Gastrocnemius medialis (tissue), 4 donors: ENCODE measurements at regions not wholly inside any gene's neighbourhood (a gene's known extent, or its start where the extent isn't known, plus 50 kb on each side); places are given as distances from the start of the nearest gene placed in this dataset.

ENCODE experiments used
- POLR2A ChIP-seq, 2 donors: fragments of 450-650 bp; IDR thresholded peaks; one replicate each; pipeline ENCODE4 v1.6.1; 2017; ENCODE audit warnings: antibody characterized with exemption in 2 of 2, mild to moderate bottlenecking in 2 of 2, moderate library complexity in 2 of 2
- TF ChIP-seq, protein P1 (sequence below), 5 experiments: fragments of 450-650 bp in 3 of 5; fragments of 200-600 bp in 2 of 5; sonication (generic) in 2 of 5; IDR thresholded peaks in 4 of 5; conservative IDR thresholded peaks in 1 of 5; 1 replicate in 4 of 5; 2 replicates in 1 of 5; pipeline ENCODE4 v1.5.1; 2016 to 2019; ENCODE audit warnings: antibody characterized with exemption in 5 of 5, mild to moderate bottlenecking in 3 of 5, moderate library complexity in 3 of 5

DNA sequence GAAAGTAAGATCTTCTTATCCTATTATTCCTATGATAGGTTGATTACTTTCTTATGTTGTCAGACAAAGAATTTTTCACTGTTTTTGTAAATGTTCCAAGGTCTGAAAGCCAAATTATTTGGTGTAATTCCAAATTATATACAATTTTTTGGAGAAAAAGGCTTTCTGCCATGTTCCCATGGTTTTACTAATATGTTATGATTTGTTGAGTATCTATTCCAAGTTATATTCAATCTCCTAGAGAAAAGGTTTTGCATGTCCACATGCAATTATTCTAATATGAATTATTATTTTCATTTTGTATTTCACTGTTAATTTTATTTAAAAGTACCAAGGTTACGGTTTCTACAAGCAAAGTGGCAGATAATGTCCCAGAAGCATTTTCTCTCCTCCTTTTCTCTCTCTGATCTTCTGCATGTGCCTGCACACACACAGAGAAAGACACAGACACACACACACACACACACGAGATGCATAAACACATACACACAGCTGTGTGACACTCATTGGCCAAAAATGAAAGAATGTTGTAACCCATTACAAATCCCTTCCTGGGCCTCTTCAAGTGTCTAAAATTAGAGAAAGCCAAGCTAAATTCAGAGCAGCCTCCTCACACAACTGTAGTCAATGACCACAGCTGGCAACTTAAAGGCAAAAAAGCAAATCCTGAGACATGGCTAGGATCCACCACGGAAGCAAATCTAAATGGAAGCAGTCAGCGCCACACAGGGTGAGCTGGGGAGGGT lies 621.0 kb downstream of the EFNB2 start:
- TF ChIP-seq, protein P1, sequence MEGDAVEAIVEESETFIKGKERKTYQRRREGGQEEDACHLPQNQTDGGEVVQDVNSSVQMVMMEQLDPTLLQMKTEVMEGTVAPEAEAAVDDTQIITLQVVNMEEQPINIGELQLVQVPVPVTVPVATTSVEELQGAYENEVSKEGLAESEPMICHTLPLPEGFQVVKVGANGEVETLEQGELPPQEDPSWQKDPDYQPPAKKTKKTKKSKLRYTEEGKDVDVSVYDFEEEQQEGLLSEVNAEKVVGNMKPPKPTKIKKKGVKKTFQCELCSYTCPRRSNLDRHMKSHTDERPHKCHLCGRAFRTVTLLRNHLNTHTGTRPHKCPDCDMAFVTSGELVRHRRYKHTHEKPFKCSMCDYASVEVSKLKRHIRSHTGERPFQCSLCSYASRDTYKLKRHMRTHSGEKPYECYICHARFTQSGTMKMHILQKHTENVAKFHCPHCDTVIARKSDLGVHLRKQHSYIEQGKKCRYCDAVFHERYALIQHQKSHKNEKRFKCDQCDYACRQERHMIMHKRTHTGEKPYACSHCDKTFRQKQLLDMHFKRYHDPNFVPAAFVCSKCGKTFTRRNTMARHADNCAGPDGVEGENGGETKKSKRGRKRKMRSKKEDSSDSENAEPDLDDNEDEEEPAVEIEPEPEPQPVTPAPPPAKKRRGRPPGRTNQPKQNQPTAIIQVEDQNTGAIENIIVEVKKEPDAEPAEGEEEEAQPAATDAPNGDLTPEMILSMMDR (IDR thresholded peaks at IDR 0.05 in 4 of 5, conservative IDR thresholded peaks at IDR 0.05 in 1 of 5): no peak
- TF ChIP-seq POLR2A (IDR thresholded peaks at IDR 0.05): no peak
